ENCODE measurements at regions not wholly inside any gene's neighbourhood (a gene's known extent, or its start where the extent isn't known, plus 50 kb on each side); places are given as distances from the start of the nearest gene placed in this dataset.
"Not testable (repeated sequence)": the region's sequence is repeated elsewhere in the genome, so short reads cannot be mapped to it uniquely, and the experiment has no call there.

GRCh38 chr16:31581065-31581464, 53.4 kb downstream of the AHSP start:
- not testable (repeated sequence) for ATAC-seq; DNase-seq (ENCODE audit: low spot score)

GRCh38 chr16:31601737-31602384, 74.2 kb downstream of the AHSP start:
- not testable (repeated sequence) for ATAC-seq; DNase-seq (ENCODE audit: low spot score)

GRCh38 chr16:31618130-31618529, 90.4 kb downstream of the AHSP start:
- ATAC-seq (no peak), DNase-seq (ENCODE audit: low spot score) (no peak)

GRCh38 chr16:31636433-31636832, 108.7 kb downstream of the AHSP start:
- DNase-seq (ENCODE audit: low spot score) (no peak), ATAC-seq (no peak)

GRCh38 chr16:31641279-31641678, 113.6 kb downstream of the AHSP start:
- DNase-seq (ENCODE audit: low spot score) (no peak), ATAC-seq (no peak)

GRCh38 chr16:31655674-31656073, 128.0 kb downstream of the AHSP start:
- not testable (repeated sequence) for DNase-seq (ENCODE audit: low spot score); ATAC-seq

- no peak for ATAC-seq
Measured at GRCh38 chr16:31664683-31665482, 137.2 kb downstream of the AHSP start.

GRCh38 chr16:31674686-31675085, 147.0 kb downstream of the AHSP start:
- ATAC-seq, result no peak
- DNase-seq (ENCODE audit: low spot score), result no peak

More at GRCh38 chr16:31664683-31665482, 137.2 kb downstream of the AHSP start:
- DNase-seq (ENCODE audit: low spot score), result no peak

- ATAC-seq (no peak), DNase-seq (ENCODE audit: low spot score) (no peak)
Measured at GRCh38 chr16:31676731-31677130, 149.0 kb downstream of the AHSP start.

- no peak for ATAC-seq
- no peak for DNase-seq (ENCODE audit: low spot score)
Measured at GRCh38 chr16:31678649-31679325, 151.1 kb downstream of the AHSP start.

GRCh38 chr16:31689331-31689730, 161.6 kb downstream of the AHSP start:
- not testable (repeated sequence) for DNase-seq (ENCODE audit: low spot score); ATAC-seq

GRCh38 chr16:31692338-31692737, 164.6 kb downstream of the AHSP start:
- not testable (repeated sequence) for ATAC-seq; DNase-seq (ENCODE audit: low spot score)

GRCh38 chr16:31693733-31694132, 166.0 kb downstream of the AHSP start:
- ATAC-seq (no peak), DNase-seq (ENCODE audit: low spot score) (no peak)

GRCh38 chr16:31694461-31694860, 166.8 kb downstream of the AHSP start:
- ATAC-seq (no peak), DNase-seq (ENCODE audit: low spot score) (no peak)

GRCh38 chr16:31695667-31696066, 168.0 kb downstream of the AHSP start:
- no peak for ATAC-seq

GRCh38 chr16:31696968-31697743, 169.5 kb downstream of the AHSP start:
- DNase-seq (ENCODE audit: low spot score) (no peak), ATAC-seq (peak; percentile 73)

More at GRCh38 chr16:31695667-31696066, 168.0 kb downstream of the AHSP start:
- DNase-seq (ENCODE audit: low spot score), result no peak

- no peak for DNase-seq (ENCODE audit: low spot score)
Measured at GRCh38 chr16:31697744-31698125, 170.0 kb downstream of the AHSP start.

GRCh38 chr16:31698901-31699300, 171.2 kb downstream of the AHSP start:
- ATAC-seq, result no peak

More at GRCh38 chr16:31697744-31698125, 170.0 kb downstream of the AHSP start:
- no peak for ATAC-seq

GRCh38 chr16:31699601-31700000, 171.9 kb downstream of the AHSP start:
- DNase-seq (ENCODE audit: low spot score) (no peak), ATAC-seq (no peak)

More at GRCh38 chr16:31698901-31699300, 171.2 kb downstream of the AHSP start:
- no peak for DNase-seq (ENCODE audit: low spot score)

GRCh38 chr16:31700200-31700529, 172.5 kb downstream of the AHSP start:
- no peak for DNase-seq (ENCODE audit: low spot score)
- ATAC-seq, result no peak
